ENCODE measurements at regions not wholly inside any gene's neighbourhood (a gene's known extent, or its start where the extent isn't known, plus 50 kb on each side); places are given as distances from the start of the nearest gene placed in this dataset.

- RAD21 ChIA-PET (ENCODE audit: low non-redundant PET in 1 of 2, low total read pairs in 2 of 2, uncharacterized antibody in 2 of 2, unreplicated experiment in 2 of 2): no interaction called here
Observed at GRCh38 chr1:18038051-18038450, 69.5 kb upstream of the IGSF21 start.

More at GRCh38 chr1:18038051-18038450, 69.5 kb upstream of the IGSF21 start:
- Histone ChIP-seq H3K4me3 (replicated peaks in 1 of 2; ENCODE audit: low read depth in 1 of 2, low read length in 2 of 2) (no peak overlapping the region), H3K9me3 (ENCODE audit: control insufficient read depth in 1 of 2, insufficient read depth in 1 of 2, low read depth in 1 of 2, low read length in 2 of 2) (no peaks in the 10 kb centered on the region), H3K4me1 (ENCODE audit: control insufficient read depth in 1 of 2, insufficient read depth in 2 of 2, low read length in 2 of 2) (no peaks in the 10 kb centered on the region), H3K27ac (ENCODE audit: low read depth, low read length) (no peak overlapping the region), H3K36me3 (ENCODE audit: control insufficient read depth in 1 of 2, insufficient read depth in 2 of 2, low read length in 2 of 2) (no peaks in the 10 kb centered on the region), H3K9me2 (ENCODE audit: insufficient read depth) (no peaks in the 10 kb centered on the region), H3K79me2 (ENCODE audit: insufficient read depth, low read length) (no peaks in the 10 kb centered on the region), H3K27me3 (ENCODE audit: insufficient read depth, low read length) (peaks cover 64% of the 10 kb centered on the region), H4K20me1 (ENCODE audit: insufficient read depth) (no peaks in the 10 kb centered on the region), H2AFZ (ENCODE audit: low read depth, low read length, poor library complexity, severe bottlenecking) (no peak overlapping the region), H3K4me2 (ENCODE audit: low read length) (no peak overlapping the region), H3K9ac (ENCODE audit: low read length) (no peak overlapping the region)
- ATAC-seq: no peak
- intact Hi-C loops (cut with micrococcal nuclease): no loop called here
- ChIA-PET CTCF (no interaction called here), POLR2A (no interaction called here)
- no TSS peak for BruUV-seq (replicated peaks)
- DNase-seq (ENCODE audit: low read depth, low spot score): no peak
- TF ChIP-seq REST (IDR thresholded peaks at IDR 0.05; ENCODE audit: low read depth) (no peak), POLR2AphosphoS5 (IDR thresholded peaks at IDR 0.05; ENCODE audit: low read depth, low read length) (no peak)

Data from HCT116 (cell line).